Skeletal muscle tissue (tissue), 3 donors: ENCODE measurements at regions not wholly inside any gene's neighbourhood (a gene's known extent, or its start where the extent isn't known, plus 50 kb on each side); places are given as distances from the start of the nearest gene placed in this dataset.

ENCODE experiments used
- H3K27ac ChIP-seq: one replicate; pipeline ENCODE4 v1.7.0; 2013; ENCODE audit warnings: mild to moderate bottlenecking, low read depth, low read length, inconsistent platforms
- H3K27me3 ChIP-seq, 3 donors: one replicate each; pipeline ENCODE4 v1.7.0; 2013; ENCODE audit warnings: low read length in 3 of 3; ENCODE audit not compliant: control insufficient read depth in 3 of 3, insufficient read depth in 3 of 3
- H3K36me3 ChIP-seq, 3 donors: one replicate each; pipeline ENCODE4 v1.7.0; 2013; ENCODE audit warnings: low read length in 3 of 3; ENCODE audit not compliant: control insufficient read depth in 3 of 3, insufficient read depth in 3 of 3
- H3K4me1 ChIP-seq, 3 donors: one replicate each; pipeline ENCODE4 v1.7.0; 2013; ENCODE audit warnings: low read length in 3 of 3, mild to moderate bottlenecking in 3 of 3; ENCODE audit not compliant: control insufficient read depth in 3 of 3, insufficient read depth in 3 of 3
- H3K4me3 ChIP-seq, 3 donors: one replicate each; pipeline ENCODE4 v1.7.0; 2013; ENCODE audit warnings: low read length in 3 of 3
- H3K9ac ChIP-seq, 3 donors: one replicate each; pipeline ENCODE4 v1.7.0; 2013; ENCODE audit warnings: low read length in 3 of 3, mild to moderate bottlenecking in 3 of 3, moderate library complexity in 2 of 3, low read depth in 1 of 3
- H3K9me3 ChIP-seq, 3 donors: one replicate each; pipeline ENCODE4 v1.7.0; 2013; ENCODE audit warnings: low read length in 3 of 3; ENCODE audit not compliant: control insufficient read depth in 3 of 3
- donor health status: Osteomylitis.

GRCh38 chr3:180092889-180093288 lies 56.2 kb upstream of the PEX5L start:
- Histone ChIP-seq H3K9me3 (no peaks in the 10 kb centered on the region), H3K27ac (no peak overlapping the region), H3K4me1 (no peaks in the 10 kb centered on the region), H3K4me3 (no peak overlapping the region), H3K9ac (no peak overlapping the region), H3K27me3 (no peaks in the 10 kb centered on the region), H3K36me3 (no peaks in the 10 kb centered on the region)

- no peak overlapping the region for H3K4me3 ChIP-seq
- H3K9ac ChIP-seq: no peak overlapping the region
- H3K27me3 ChIP-seq: no peaks in the 10 kb centered on the region
- H3K27ac ChIP-seq: no peak overlapping the region
- H3K36me3 ChIP-seq: no peaks in the 10 kb centered on the region
- H3K9me3 ChIP-seq: no peaks in the 10 kb centered on the region
- H3K4me1 ChIP-seq: no peaks in the 10 kb centered on the region
Measured at GRCh38 chr3:180093535-180093934, 56.8 kb upstream of the PEX5L start.

DNA sequence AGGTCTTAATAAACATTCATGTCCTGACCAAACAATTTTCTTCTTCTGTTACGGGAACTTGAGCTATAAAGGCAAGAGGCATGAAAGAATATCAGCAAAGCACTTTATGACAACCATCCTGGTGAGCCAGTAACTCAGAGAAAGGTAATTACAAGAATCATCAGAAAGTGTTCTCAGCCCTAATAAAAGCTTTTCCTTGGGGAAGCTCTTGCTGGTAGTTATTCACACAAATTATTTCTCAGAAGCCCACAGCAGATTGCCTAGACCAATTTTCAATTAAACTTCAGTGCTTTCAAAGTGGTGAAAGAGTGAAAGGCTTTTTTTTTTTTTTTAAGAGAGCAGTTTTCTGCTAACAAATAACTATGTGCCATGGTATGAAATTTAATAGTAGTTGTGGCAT lies 60.9 kb upstream of the PEX5L start:
- Histone ChIP-seq H3K27me3 (no peaks in the 10 kb centered on the region), H3K36me3 (no peaks in the 10 kb centered on the region), H3K27ac (no peak overlapping the region), H3K4me1 (no peaks in the 10 kb centered on the region), H3K4me3 (no peak overlapping the region), H3K9me3 (no peaks in the 10 kb centered on the region), H3K9ac (no peak overlapping the region)

- Histone ChIP-seq H3K36me3 (no peaks in the 10 kb centered on the region), H3K9ac (no peak overlapping the region), H3K4me3 (no peak overlapping the region), H3K9me3 (no peaks in the 10 kb centered on the region), H3K27me3 (no peaks in the 10 kb centered on the region), H3K4me1 (no peaks in the 10 kb centered on the region), H3K27ac (no peak overlapping the region)
Measured at GRCh38 chr3:180102134-180102533, 65.4 kb upstream of the PEX5L start.

- H3K27me3 ChIP-seq: no peaks in the 10 kb centered on the region
- H3K4me1 ChIP-seq: no peaks in the 10 kb centered on the region
- no peaks in the 10 kb centered on the region for H3K9me3 ChIP-seq
- no peak overlapping the region for H3K27ac ChIP-seq
- H3K4me3 ChIP-seq: no peak overlapping the region
- no peak overlapping the region for H3K9ac ChIP-seq
- no peaks in the 10 kb centered on the region for H3K36me3 ChIP-seq
Measured at GRCh38 chr3:180102604-180103003, 65.9 kb upstream of the PEX5L start.

DNA sequence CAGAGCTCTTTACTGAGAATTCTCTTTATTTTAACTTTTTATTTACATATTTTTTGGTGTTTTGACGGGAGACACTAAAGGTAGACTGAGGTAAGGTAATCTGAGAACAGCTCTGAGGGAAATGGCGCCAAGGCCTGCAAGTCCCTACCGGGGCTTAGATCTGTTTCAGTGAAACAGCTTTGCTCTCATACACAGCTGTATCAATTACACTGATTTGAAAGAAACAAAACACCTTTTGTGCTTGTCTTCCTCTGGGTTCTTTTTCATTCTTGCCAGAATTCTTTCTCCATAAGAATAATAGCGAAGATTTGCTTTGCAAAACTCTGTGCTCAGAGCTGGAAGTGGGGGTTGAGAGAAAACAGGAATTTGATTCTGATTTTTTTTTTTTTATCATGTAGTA lies 79.5 kb upstream of the PEX5L start:
- Histone ChIP-seq H3K36me3 (no peaks in the 10 kb centered on the region), H3K4me1 (no peaks in the 10 kb centered on the region), H3K9ac (no peak overlapping the region), H3K27me3 (no peaks in the 10 kb centered on the region), H3K4me3 (no peak overlapping the region), H3K27ac (no peak overlapping the region), H3K9me3 (no peaks in the 10 kb centered on the region)

GRCh38 chr3:180116658-180117057 lies 79.9 kb upstream of the PEX5L start:
- H3K27me3 ChIP-seq: no peaks in the 10 kb centered on the region
- H3K36me3 ChIP-seq: no peaks in the 10 kb centered on the region
- H3K4me3 ChIP-seq: no peak overlapping the region
- H3K9me3 ChIP-seq: no peaks in the 10 kb centered on the region
- H3K4me1 ChIP-seq: no peaks in the 10 kb centered on the region
- H3K9ac ChIP-seq: no peak overlapping the region
- no peak overlapping the region for H3K27ac ChIP-seq

DNA sequence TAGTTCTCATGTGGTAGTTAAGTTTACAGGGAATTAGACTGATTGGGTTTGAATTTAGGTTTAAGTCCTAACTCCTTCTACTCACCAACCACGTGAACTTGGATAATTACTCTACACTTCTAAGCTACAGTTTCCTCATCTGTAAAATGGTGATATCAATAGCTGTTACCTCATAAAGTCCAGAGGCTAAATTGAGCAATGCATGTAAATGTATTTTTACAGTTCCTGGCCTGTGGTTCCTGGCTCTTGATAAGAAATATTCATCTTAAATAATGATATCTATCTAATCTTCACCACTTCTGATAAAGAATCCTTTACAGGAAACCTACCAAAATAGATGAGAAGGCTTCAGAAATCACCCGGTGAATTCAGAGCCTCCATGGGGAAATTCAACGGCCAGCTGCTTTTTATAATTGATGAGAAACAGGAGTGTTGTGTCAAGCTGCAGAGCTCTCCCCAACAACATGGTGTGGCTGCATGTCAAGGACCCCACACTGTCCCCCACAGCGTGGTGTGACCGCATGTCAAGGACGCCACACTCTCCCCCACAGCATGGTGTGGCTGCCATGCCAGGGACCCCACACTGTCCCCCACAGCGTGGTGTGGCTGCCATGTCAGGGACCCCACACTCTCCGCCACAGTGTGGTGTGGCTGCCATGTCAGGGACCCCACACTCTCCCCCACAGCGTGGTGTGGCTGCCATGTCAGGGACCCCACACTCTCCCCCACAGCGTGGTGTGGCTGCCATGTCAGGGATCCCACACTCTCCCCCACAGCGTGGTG lies 80.8 kb upstream of the PEX5L start:
- H3K4me3 ChIP-seq: no peak overlapping the region
- H3K27me3 ChIP-seq: no peaks in the 10 kb centered on the region
- H3K9ac ChIP-seq: no peak overlapping the region
- no peaks in the 10 kb centered on the region for H3K36me3 ChIP-seq
- no peak overlapping the region for H3K27ac ChIP-seq
- no peaks in the 10 kb centered on the region for H3K9me3 ChIP-seq
- no peaks in the 10 kb centered on the region for H3K4me1 ChIP-seq

DNA sequence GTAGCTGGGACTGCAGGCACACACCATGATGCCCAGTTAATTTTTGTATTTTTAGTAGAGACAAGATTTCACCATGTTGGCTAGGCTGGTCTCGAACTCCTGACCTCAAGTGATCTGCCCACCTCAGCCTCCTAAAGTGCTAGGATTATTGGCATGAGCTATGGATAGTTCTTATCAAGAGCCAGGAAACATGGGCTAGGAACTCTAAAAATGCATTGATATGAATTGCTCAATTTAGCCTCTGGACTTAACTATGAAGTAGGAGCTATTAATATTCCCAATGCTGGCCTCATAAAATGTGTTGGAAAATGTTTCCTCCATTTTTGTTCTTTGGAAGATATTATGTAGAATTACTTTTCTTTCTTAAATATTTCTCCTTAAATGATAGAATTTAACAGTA lies 82.8 kb upstream of the PEX5L start:
- no peaks in the 10 kb centered on the region for H3K9me3 ChIP-seq
- H3K36me3 ChIP-seq: no peaks in the 10 kb centered on the region
- H3K27me3 ChIP-seq: no peaks in the 10 kb centered on the region
- no peak overlapping the region for H3K9ac ChIP-seq
- no peak overlapping the region for H3K27ac ChIP-seq
- no peak overlapping the region for H3K4me3 ChIP-seq
- H3K4me1 ChIP-seq: no peaks in the 10 kb centered on the region

DNA sequence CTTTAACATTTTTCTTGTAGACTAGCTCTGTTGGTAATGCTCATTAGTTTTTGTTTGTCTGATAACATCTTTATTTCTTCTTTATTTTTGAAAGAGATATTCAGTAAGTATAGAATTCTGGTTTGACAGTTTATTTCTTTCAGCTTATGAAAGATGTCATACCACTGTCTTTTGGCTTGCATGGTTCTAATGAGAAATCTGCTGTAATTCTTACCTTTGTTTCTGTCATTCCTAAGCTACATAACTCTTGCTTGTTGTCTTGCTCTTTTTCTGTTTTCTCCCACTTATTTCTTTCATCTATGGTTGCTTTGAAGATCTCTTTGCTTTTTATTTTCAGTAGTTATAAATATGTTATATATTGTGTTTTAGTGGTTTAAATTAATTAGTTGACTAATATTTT lies 87.2 kb upstream of the PEX5L start:
- Histone ChIP-seq H3K27ac (no peak overlapping the region), H3K4me1 (no peaks in the 10 kb centered on the region), H3K9me3 (no peaks in the 10 kb centered on the region), H3K36me3 (no peaks in the 10 kb centered on the region), H3K9ac (no peak overlapping the region), H3K4me3 (no peak overlapping the region), H3K27me3 (no peaks in the 10 kb centered on the region)
